ENCODE measurements at regions not wholly inside any gene's neighbourhood (a gene's known extent, or its start where the extent isn't known, plus 50 kb on each side); places are given as distances from the start of the nearest gene placed in this dataset.

- Histone ChIP-seq H3K4me3 (replicated peaks; ENCODE audit: insufficient read depth, low read length) (no peak overlapping the region), H3K27me3 (ENCODE audit: insufficient read depth, poor library complexity, severe bottlenecking) (no peaks in the 10 kb centered on the region), H3K27ac (replicated peaks) (no peak overlapping the region)
- DNase-seq (ENCODE audit: low read depth in 1 of 2, low spot score in 1 of 2), result no peak
- TF ChIP-seq POLR2AphosphoS5 (IDR thresholded peaks at IDR 0.05; ENCODE audit: low read depth) (no peak), REST (IDR thresholded peaks at IDR 0.05; ENCODE audit: insufficient replicate concordance, low read depth) (no peak), CTCF (IDR thresholded peaks at IDR 0.05; ENCODE audit: insufficient read depth, low read length) (no peak), SPI1 (IDR thresholded peaks at IDR 0.05; ENCODE audit: borderline replicate concordance, low read depth) (no peak), GABPA (IDR thresholded peaks at IDR 0.05; ENCODE audit: low read depth) (no peak)
Observed at GRCh38 chr1:95620076-95620475, 386.1 kb downstream of the RWDD3 start.

GRCh38 chr1:95622609-95623008, 388.6 kb downstream of the RWDD3 start:
- TF ChIP-seq POLR2AphosphoS5 (IDR thresholded peaks at IDR 0.05; ENCODE audit: low read depth), result no peak
- no peak for TF ChIP-seq GABPA (IDR thresholded peaks at IDR 0.05; ENCODE audit: low read depth)
- no peak for TF ChIP-seq CTCF (IDR thresholded peaks at IDR 0.05; ENCODE audit: insufficient read depth, low read length)
- no peak for TF ChIP-seq SPI1 (IDR thresholded peaks at IDR 0.05; ENCODE audit: borderline replicate concordance, low read depth)
- TF ChIP-seq REST (IDR thresholded peaks at IDR 0.05; ENCODE audit: insufficient replicate concordance, low read depth), result no peak
- no peak overlapping the region for H3K27ac ChIP-seq (replicated peaks)

GRCh38 chr1:95625224-95625623, 391.2 kb downstream of the RWDD3 start:
- DNase-seq (ENCODE audit: low read depth in 1 of 2, low spot score in 1 of 2), result no peak
- H3K27me3 ChIP-seq (ENCODE audit: insufficient read depth, poor library complexity, severe bottlenecking), result no peaks in the 10 kb centered on the region
- TF ChIP-seq GABPA (IDR thresholded peaks at IDR 0.05; ENCODE audit: low read depth) (no peak), REST (IDR thresholded peaks at IDR 0.05; ENCODE audit: insufficient replicate concordance, low read depth) (no peak), SPI1 (IDR thresholded peaks at IDR 0.05; ENCODE audit: borderline replicate concordance, low read depth) (no peak), POLR2AphosphoS5 (IDR thresholded peaks at IDR 0.05; ENCODE audit: low read depth) (no peak), CTCF (IDR thresholded peaks at IDR 0.05; ENCODE audit: insufficient read depth, low read length) (no peak)
- H3K4me3 ChIP-seq (replicated peaks; ENCODE audit: insufficient read depth, low read length), result no peak overlapping the region
- H3K27ac ChIP-seq (replicated peaks), result no peak overlapping the region

More at GRCh38 chr1:95622609-95623008, 388.6 kb downstream of the RWDD3 start:
- H3K27me3 ChIP-seq (ENCODE audit: insufficient read depth, poor library complexity, severe bottlenecking), result no peaks in the 10 kb centered on the region
- no peak for DNase-seq (ENCODE audit: low read depth in 1 of 2, low spot score in 1 of 2)
- H3K4me3 ChIP-seq (replicated peaks; ENCODE audit: insufficient read depth, low read length), result no peak overlapping the region
